ENCODE measurements at regions not wholly inside any gene's neighbourhood (a gene's known extent, or its start where the extent isn't known, plus 50 kb on each side); places are given as distances from the start of the nearest gene placed in this dataset.

GRCh38 chr7:110399421-110399820, 691.5 kb upstream of the LRRN3 start:
- no peak for TF ChIP-seq CTCF (IDR thresholded peaks at IDR 0.05; ENCODE audit: insufficient read depth, low read length, severe bottlenecking)
- H3K36me3 ChIP-seq (ENCODE audit: control insufficient read depth, insufficient read depth, low read length): no peaks in the 10 kb centered on the region
- H3K4me3 ChIP-seq (ENCODE audit: low read depth, low read length): no peak overlapping the region
- H3K27me3 ChIP-seq (ENCODE audit: control insufficient read depth, insufficient read depth, low read length): no peaks in the 10 kb centered on the region
- DNase-seq (ENCODE audit: low read depth): peak; percentile 12
- FAIRE-seq: no peak

GRCh38 chr7:110400411-110400810, 690.5 kb upstream of the LRRN3 start:
- H3K36me3 ChIP-seq (ENCODE audit: control insufficient read depth, insufficient read depth, low read length): no peaks in the 10 kb centered on the region
- DNase-seq (ENCODE audit: low read depth): peak; percentile 6
- no peaks in the 10 kb centered on the region for H3K27me3 ChIP-seq (ENCODE audit: control insufficient read depth, insufficient read depth, low read length)
- no peak for FAIRE-seq
- no peak for TF ChIP-seq CTCF (IDR thresholded peaks at IDR 0.05; ENCODE audit: insufficient read depth, low read length, severe bottlenecking)
- no peak overlapping the region for H3K4me3 ChIP-seq (ENCODE audit: low read depth, low read length)

GRCh38 chr7:110407242-110407641, 683.7 kb upstream of the LRRN3 start:
- H3K4me3 ChIP-seq (ENCODE audit: low read depth, low read length): no peak overlapping the region
- DNase-seq (ENCODE audit: low read depth): no peak
- H3K27me3 ChIP-seq (ENCODE audit: control insufficient read depth, insufficient read depth, low read length): no peaks in the 10 kb centered on the region
- H3K36me3 ChIP-seq (ENCODE audit: control insufficient read depth, insufficient read depth, low read length): no peaks in the 10 kb centered on the region
- no peak for FAIRE-seq
- TF ChIP-seq CTCF (IDR thresholded peaks at IDR 0.05; ENCODE audit: insufficient read depth, low read length, severe bottlenecking): no peak

GRCh38 chr7:110407706-110408105, 683.2 kb upstream of the LRRN3 start:
- TF ChIP-seq CTCF (IDR thresholded peaks at IDR 0.05; ENCODE audit: insufficient read depth, low read length, severe bottlenecking): no peak
- peak; percentile 86 for DNase-seq (ENCODE audit: low read depth)
- Histone ChIP-seq H3K4me3 (ENCODE audit: low read depth, low read length) (no peak overlapping the region), H3K27me3 (ENCODE audit: control insufficient read depth, insufficient read depth, low read length) (no peaks in the 10 kb centered on the region), H3K36me3 (ENCODE audit: control insufficient read depth, insufficient read depth, low read length) (no peaks in the 10 kb centered on the region)
- FAIRE-seq: no peak

GRCh38 chr7:110412614-110413013, 678.3 kb upstream of the LRRN3 start:
- H3K27me3 ChIP-seq (ENCODE audit: control insufficient read depth, insufficient read depth, low read length): no peaks in the 10 kb centered on the region
- FAIRE-seq: no peak
- no peak overlapping the region for H3K4me3 ChIP-seq (ENCODE audit: low read depth, low read length)
- no peaks in the 10 kb centered on the region for H3K36me3 ChIP-seq (ENCODE audit: control insufficient read depth, insufficient read depth, low read length)
- no peak for TF ChIP-seq CTCF (IDR thresholded peaks at IDR 0.05; ENCODE audit: insufficient read depth, low read length, severe bottlenecking)
- DNase-seq (ENCODE audit: low read depth): no peak

GRCh38 chr7:110413038-110413437, 677.9 kb upstream of the LRRN3 start:
- Histone ChIP-seq H3K27me3 (ENCODE audit: control insufficient read depth, insufficient read depth, low read length) (no peaks in the 10 kb centered on the region), H3K4me3 (ENCODE audit: low read depth, low read length) (no peak overlapping the region), H3K36me3 (ENCODE audit: control insufficient read depth, insufficient read depth, low read length) (no peaks in the 10 kb centered on the region)
- no peak for FAIRE-seq
- DNase-seq (ENCODE audit: low read depth): no peak
- no peak for TF ChIP-seq CTCF (IDR thresholded peaks at IDR 0.05; ENCODE audit: insufficient read depth, low read length, severe bottlenecking)

All from bronchial epithelial cell (primary cell).